Ovary (tissue), 3 donors: ENCODE measurements at regions not wholly inside any gene's neighbourhood (a gene's known extent, or its start where the extent isn't known, plus 50 kb on each side); places are given as distances from the start of the nearest gene placed in this dataset.

Source experiments
- EP300 ChIP-seq: sonication (generic); formaldehyde crosslinking; IDR thresholded peaks from one replicate; pipeline ENCODE4 v1.6.1; 2017; ENCODE audit warnings: antibody characterized with exemption
- POLR2A ChIP-seq: fragments of 450-650 bp; IDR thresholded peaks from one replicate; pipeline ENCODE4 v1.6.1; 2017; ENCODE audit warnings: antibody characterized with exemption, mild to moderate bottlenecking, moderate library complexity
- TF ChIP-seq, protein P1 (sequence below), 3 donors: fragments of 450-650 bp in 2 of 3; fragments of 200-600 bp in 1 of 3; IDR thresholded peaks; one replicate each; pipeline versions ENCODE4 v1.5.1 to v1.8.0; 2016 to 2022; ENCODE audit warnings: antibody characterized with exemption in 3 of 3, mild to moderate bottlenecking in 1 of 3
- donor health status: DM: no; HTN: no; CAD: no.

GRCh38 chr12:126493366-126494108 is 1428.3 kb downstream of the AACS start:
- TF ChIP-seq, protein P1, sequence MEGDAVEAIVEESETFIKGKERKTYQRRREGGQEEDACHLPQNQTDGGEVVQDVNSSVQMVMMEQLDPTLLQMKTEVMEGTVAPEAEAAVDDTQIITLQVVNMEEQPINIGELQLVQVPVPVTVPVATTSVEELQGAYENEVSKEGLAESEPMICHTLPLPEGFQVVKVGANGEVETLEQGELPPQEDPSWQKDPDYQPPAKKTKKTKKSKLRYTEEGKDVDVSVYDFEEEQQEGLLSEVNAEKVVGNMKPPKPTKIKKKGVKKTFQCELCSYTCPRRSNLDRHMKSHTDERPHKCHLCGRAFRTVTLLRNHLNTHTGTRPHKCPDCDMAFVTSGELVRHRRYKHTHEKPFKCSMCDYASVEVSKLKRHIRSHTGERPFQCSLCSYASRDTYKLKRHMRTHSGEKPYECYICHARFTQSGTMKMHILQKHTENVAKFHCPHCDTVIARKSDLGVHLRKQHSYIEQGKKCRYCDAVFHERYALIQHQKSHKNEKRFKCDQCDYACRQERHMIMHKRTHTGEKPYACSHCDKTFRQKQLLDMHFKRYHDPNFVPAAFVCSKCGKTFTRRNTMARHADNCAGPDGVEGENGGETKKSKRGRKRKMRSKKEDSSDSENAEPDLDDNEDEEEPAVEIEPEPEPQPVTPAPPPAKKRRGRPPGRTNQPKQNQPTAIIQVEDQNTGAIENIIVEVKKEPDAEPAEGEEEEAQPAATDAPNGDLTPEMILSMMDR (IDR thresholded peaks at IDR 0.05): no peak
- TF ChIP-seq POLR2A (no peak), EP300 (no peak)
